Panc1 (cell line): ENCODE measurements at regions not wholly inside any gene's neighbourhood (a gene's known extent, or its start where the extent isn't known, plus 50 kb on each side); places are given as distances from the start of the nearest gene placed in this dataset.

Experiments used
- POLR2AphosphoS5 ChIP-seq: IDR thresholded peaks from 2 replicates; pipeline ENCODE4 v1.6.1; 2012; ENCODE audit warnings: mild to moderate bottlenecking, low read depth, low read length, moderate library complexity
- TF ChIP-seq, protein P1 (sequence below): fragments of 450-650 bp; IDR thresholded peaks from 2 replicates; pipeline ENCODE4 v1.5.1; 2017; ENCODE audit warnings: mild to moderate bottlenecking

- TF ChIP-seq POLR2AphosphoS5, result no peak
- TF ChIP-seq, protein P1, sequence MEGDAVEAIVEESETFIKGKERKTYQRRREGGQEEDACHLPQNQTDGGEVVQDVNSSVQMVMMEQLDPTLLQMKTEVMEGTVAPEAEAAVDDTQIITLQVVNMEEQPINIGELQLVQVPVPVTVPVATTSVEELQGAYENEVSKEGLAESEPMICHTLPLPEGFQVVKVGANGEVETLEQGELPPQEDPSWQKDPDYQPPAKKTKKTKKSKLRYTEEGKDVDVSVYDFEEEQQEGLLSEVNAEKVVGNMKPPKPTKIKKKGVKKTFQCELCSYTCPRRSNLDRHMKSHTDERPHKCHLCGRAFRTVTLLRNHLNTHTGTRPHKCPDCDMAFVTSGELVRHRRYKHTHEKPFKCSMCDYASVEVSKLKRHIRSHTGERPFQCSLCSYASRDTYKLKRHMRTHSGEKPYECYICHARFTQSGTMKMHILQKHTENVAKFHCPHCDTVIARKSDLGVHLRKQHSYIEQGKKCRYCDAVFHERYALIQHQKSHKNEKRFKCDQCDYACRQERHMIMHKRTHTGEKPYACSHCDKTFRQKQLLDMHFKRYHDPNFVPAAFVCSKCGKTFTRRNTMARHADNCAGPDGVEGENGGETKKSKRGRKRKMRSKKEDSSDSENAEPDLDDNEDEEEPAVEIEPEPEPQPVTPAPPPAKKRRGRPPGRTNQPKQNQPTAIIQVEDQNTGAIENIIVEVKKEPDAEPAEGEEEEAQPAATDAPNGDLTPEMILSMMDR, result no peak
Measured at GRCh38 chr9:12874395-12874794, 99.6 kb downstream of the LURAP1L start.
